ENCODE measurements at regions not wholly inside any gene's neighbourhood (a gene's known extent, or its start where the extent isn't known, plus 50 kb on each side); places are given as distances from the start of the nearest gene placed in this dataset.

DNA sequence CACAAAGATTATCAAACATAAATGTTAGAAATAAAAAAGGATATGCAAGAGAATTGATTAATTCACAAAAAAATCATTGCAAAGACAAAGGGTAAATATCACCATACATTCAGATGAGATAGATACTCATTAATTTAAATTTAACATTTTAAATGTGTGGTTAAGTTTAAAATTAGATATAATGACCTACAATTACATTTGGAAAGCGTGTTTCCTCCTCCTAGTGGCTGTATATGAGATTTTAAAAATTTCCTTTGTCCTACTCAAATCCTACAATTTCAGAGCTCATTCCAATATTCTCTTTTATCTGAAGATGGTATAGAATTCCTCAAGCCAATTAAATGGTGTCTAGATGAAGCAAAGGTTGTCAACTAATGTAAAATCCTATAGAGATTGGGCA is 169.2 kb upstream of the CDH8 start:
- no peak for DNase-seq (ENCODE audit: low read depth, low spot score)
- TF ChIP-seq CTCF (IDR thresholded peaks at IDR 0.05; ENCODE audit: low read depth, low read length), result no peak
- no peak overlapping the region for H3K4me3 ChIP-seq (ENCODE audit: low read depth, low read length)
- in situ Hi-C loops (cut with HindIII; ENCODE audit: low sequenced_read_pairs), result no loop called here

- DNase-seq (ENCODE audit: low read depth, low spot score), result no peak
- in situ Hi-C loops (cut with HindIII; ENCODE audit: low sequenced_read_pairs), result no loop called here
- no peak for TF ChIP-seq CTCF (IDR thresholded peaks at IDR 0.05; ENCODE audit: low read depth, low read length)
- H3K4me3 ChIP-seq (ENCODE audit: low read depth, low read length), result no peak overlapping the region
Observed at GRCh38 chr16:62201911-62202310, 165.7 kb upstream of the CDH8 start.

DNA sequence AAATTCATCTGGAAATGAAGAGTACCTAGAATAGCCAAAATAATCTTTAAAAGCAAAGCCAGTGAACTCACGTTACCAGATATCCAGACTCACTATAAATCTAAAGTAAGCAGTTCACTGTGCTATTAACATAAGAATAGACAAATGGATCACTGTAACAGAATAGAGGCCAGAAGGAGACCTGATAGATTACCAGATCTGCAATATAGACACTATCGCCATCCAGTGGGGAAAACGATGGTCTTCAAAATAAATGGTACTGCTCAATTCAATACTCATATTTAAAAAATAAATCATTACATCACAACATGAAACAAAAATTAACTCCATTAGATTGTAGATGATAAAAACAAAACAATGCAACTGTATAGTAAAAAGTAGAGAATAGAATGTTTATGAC is 158.6 kb upstream of the CDH8 start:
- in situ Hi-C loops (cut with HindIII; ENCODE audit: low sequenced_read_pairs), result no loop called here
- H3K4me3 ChIP-seq (ENCODE audit: low read depth, low read length), result no peak overlapping the region
- no peak for DNase-seq (ENCODE audit: low read depth, low spot score)
- TF ChIP-seq CTCF (IDR thresholded peaks at IDR 0.05; ENCODE audit: low read depth, low read length), result no peak

DNA sequence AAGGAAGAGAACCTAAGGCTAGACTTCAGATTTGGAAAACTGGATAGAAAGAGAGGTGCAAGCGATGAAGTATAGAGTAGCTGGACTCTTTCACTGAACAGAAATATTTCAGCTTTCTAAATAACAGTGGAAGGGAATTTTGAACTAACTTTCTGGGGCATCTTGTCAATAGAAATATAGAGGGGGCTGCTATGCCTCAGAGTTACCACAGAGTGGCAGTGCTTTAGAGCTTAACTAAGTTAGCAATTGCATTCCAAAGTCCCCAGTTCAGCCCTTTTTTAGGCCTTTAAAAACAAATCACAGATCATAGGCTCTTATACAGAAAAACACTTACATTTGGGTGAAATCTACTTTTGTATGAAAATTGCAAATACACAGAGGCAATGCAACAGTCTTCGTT is 154.2 kb upstream of the CDH8 start:
- peak; percentile 42 for TF ChIP-seq CTCF (IDR thresholded peaks at IDR 0.05; ENCODE audit: low read depth, low read length)
- in situ Hi-C loops (cut with HindIII; ENCODE audit: low sequenced_read_pairs), result no loop called here
- DNase-seq (ENCODE audit: low read depth, low spot score), result peak; percentile 4
- no peak overlapping the region for H3K4me3 ChIP-seq (ENCODE audit: low read depth, low read length)

DNA sequence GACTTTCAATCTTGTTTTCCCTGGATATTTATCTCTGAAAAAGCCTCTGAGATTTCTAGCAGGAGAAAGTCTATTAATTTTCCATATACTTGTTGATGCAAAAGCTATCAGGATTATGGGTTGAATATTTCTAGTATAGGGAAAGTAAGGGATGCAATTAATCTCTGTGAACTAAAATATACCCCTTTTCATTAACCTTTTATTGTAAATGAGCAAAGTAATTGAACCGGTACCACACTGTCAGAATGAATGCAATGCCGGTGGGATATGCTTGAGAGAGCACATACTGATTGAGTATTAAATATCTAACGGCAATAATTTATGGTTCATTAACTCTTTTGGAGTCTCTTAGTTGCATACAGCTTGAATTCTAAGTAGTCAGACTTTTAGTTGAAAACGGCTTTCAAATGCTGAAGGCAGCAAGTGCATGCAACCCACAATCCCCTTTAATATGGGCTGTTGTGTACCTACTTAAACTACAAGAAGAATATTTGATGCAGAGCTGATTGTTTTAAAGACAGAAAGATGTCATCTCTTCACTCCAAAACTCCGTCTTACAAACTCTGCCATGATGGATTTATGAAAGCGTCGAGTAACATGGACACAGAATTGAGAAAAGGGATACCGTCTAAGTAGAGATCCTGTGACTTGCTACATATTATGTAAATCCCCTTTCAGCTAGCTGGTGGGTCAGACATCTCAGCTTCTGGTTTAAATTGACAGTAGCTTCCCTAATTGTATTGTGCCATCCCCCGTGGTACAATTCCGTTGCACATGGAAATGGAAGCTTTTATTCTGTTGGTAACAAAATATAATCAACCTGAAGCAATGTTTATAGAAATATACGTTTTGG is 141.3 kb upstream of the CDH8 start:
- no peak overlapping the region for H3K4me3 ChIP-seq (ENCODE audit: low read depth, low read length)
- in situ Hi-C loops (cut with HindIII; ENCODE audit: low sequenced_read_pairs), result no loop called here
- no peak for DNase-seq (ENCODE audit: low read depth, low spot score)
- no peak for TF ChIP-seq CTCF (IDR thresholded peaks at IDR 0.05; ENCODE audit: low read depth, low read length)

- no peak for TF ChIP-seq CTCF (IDR thresholded peaks at IDR 0.05; ENCODE audit: low read depth, low read length)
- in situ Hi-C loops (cut with HindIII; ENCODE audit: low sequenced_read_pairs), result no loop called here
- no peak overlapping the region for H3K4me3 ChIP-seq (ENCODE audit: low read depth, low read length)
- no peak for DNase-seq (ENCODE audit: low read depth, low spot score)
Observed at GRCh38 chr16:62170642-62171041, 134.4 kb upstream of the CDH8 start.
